ENCODE measurements at regions not wholly inside any gene's neighbourhood (a gene's known extent, or its start where the extent isn't known, plus 50 kb on each side); places are given as distances from the start of the nearest gene placed in this dataset.

GRCh38 chr18:60100778-60101177 is 201.0 kb downstream of the PMAIP1 start:
- TF ChIP-seq KDM1A (IDR thresholded peaks at IDR 0.05; ENCODE audit: borderline replicate concordance, low read length) (no peak), POLR2A (IDR thresholded peaks at IDR 0.05; ENCODE audit: control extremely low read depth in 1 of 2, low read depth in 2 of 2, low read length in 2 of 2) (no peak)

Measured in H1 (cell line).